ENCODE measurements at regions not wholly inside any gene's neighbourhood (a gene's known extent, or its start where the extent isn't known, plus 50 kb on each side); places are given as distances from the start of the nearest gene placed in this dataset.

DNA sequence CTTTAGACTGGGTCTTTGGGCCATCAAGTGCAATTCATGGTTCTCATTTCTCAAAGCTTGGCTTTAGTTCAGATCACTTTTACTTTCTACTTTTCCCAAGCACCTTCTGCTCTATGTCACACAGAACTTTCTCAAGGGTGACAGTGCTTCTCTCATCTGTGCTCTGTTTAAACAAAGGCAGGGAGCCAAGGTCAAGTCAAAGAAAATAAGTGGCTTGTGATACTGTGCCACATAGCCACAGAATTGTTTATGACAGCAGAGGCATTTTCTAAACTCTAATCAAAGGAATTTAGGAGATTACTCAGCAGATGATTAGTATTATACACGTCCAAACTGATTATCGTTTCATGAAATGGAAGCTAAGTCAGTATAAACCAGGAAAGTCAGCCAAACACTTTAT, 348.0 kb downstream of the HDGFL1 start:
- H3K9me3 ChIP-seq (ENCODE audit: control insufficient read depth, low read depth, low read length), result no peaks in the 10 kb centered on the region
- no peak overlapping the region for H3K9ac ChIP-seq (ENCODE audit: extremely low read depth, insufficient read length, low read length)
- H3K23ac ChIP-seq (ENCODE audit: insufficient read length, low read depth, low read length), result no peak overlapping the region
- no peak overlapping the region for H3K4ac ChIP-seq (ENCODE audit: low read depth, low read length)
- Mint-ChIP-seq H3K27me3 (ENCODE audit: low read depth) (no peaks in the 10 kb centered on the region), H3K36me3 (ENCODE audit: insufficient read depth in 1 of 3, low read depth in 3 of 3) (peaks cover 0 to 2% (median 0%) of the 10 kb centered on the region in 3 experiments; a peak in 1 of 7 replicates), H3K27ac (no peak overlapping the region), H3K9me3 (no peaks in the 10 kb centered on the region), H3K4me3 (no peak overlapping the region), H3K4me1 (peaks cover 24 to 31% of the 10 kb centered on the region in 2 experiments)
- H3K27ac ChIP-seq (ENCODE audit: insufficient read length, low read depth, low read length), result no peak overlapping the region
- H3T11ph ChIP-seq (ENCODE audit: low read length), result no peak overlapping the region
- no peaks in the 10 kb centered on the region for H3K23me2 ChIP-seq (ENCODE audit: insufficient read length, low read depth, low read length, poor library complexity, severe bottlenecking)
- no peak overlapping the region for H2BK120ac ChIP-seq (ENCODE audit: low read depth, low read length, poor library complexity, severe bottlenecking)
- no peak overlapping the region for H3K14ac ChIP-seq (ENCODE audit: insufficient read depth, low read length)
- DNase-seq, result no peak
- H3K79me2 ChIP-seq (ENCODE audit: insufficient read depth, low read length), result no peaks in the 10 kb centered on the region
- H2BK15ac ChIP-seq (ENCODE audit: low read depth, low read length), result no peak overlapping the region
- H2BK20ac ChIP-seq (ENCODE audit: low read depth, low read length, poor library complexity, severe bottlenecking), result no peak overlapping the region
- H2AK5ac ChIP-seq (ENCODE audit: insufficient read length, low read length), result no peak overlapping the region
- H2BK12ac ChIP-seq (ENCODE audit: insufficient read length, low read depth, low read length), result no peak overlapping the region
- no peak overlapping the region for H3K4me2 ChIP-seq (ENCODE audit: insufficient read depth, insufficient read length, low read length)
- H3K56ac ChIP-seq (ENCODE audit: insufficient read length, low read depth, low read length), result no peak overlapping the region
- no peak overlapping the region for H4K8ac ChIP-seq (replicated peaks; ENCODE audit: insufficient read length, low read depth, low read length)
- H3K79me1 ChIP-seq (ENCODE audit: insufficient read depth, low read depth, low read length, poor library complexity, severe bottlenecking), result no peaks in the 10 kb centered on the region
- no peaks in the 10 kb centered on the region for H3K27me3 ChIP-seq (ENCODE audit: insufficient read depth, low read length)
- H3K18ac ChIP-seq (ENCODE audit: insufficient read length, low read depth, low read length), result no peak overlapping the region
- no peak overlapping the region for H2BK5ac ChIP-seq (ENCODE audit: insufficient read length, low read length)
- H4K20me1 ChIP-seq (ENCODE audit: control insufficient read depth, insufficient read depth, insufficient read length), result no peaks in the 10 kb centered on the region
- no CpG with 5 or more reads among the region's 2 CpGs for WGBS (ENCODE audit: extremely low coverage, insufficient read length, low lambda C conversion rate)
- H4K5ac ChIP-seq (ENCODE audit: insufficient read length, low read depth, low read length), result no peak overlapping the region
- H2AFZ ChIP-seq (ENCODE audit: low read length), result no peak overlapping the region
- peaks cover 3% of the 10 kb centered on the region for H3K4me1 ChIP-seq (ENCODE audit: insufficient read depth, low read length)
- TF ChIP-seq, protein P1, sequence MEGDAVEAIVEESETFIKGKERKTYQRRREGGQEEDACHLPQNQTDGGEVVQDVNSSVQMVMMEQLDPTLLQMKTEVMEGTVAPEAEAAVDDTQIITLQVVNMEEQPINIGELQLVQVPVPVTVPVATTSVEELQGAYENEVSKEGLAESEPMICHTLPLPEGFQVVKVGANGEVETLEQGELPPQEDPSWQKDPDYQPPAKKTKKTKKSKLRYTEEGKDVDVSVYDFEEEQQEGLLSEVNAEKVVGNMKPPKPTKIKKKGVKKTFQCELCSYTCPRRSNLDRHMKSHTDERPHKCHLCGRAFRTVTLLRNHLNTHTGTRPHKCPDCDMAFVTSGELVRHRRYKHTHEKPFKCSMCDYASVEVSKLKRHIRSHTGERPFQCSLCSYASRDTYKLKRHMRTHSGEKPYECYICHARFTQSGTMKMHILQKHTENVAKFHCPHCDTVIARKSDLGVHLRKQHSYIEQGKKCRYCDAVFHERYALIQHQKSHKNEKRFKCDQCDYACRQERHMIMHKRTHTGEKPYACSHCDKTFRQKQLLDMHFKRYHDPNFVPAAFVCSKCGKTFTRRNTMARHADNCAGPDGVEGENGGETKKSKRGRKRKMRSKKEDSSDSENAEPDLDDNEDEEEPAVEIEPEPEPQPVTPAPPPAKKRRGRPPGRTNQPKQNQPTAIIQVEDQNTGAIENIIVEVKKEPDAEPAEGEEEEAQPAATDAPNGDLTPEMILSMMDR (conservative IDR thresholded peaks at IDR 0.05), result no peak
- H4K91ac ChIP-seq (ENCODE audit: insufficient read length, low read depth, low read length), result no peak overlapping the region
